ENCODE measurements at regions not wholly inside any gene's neighbourhood (a gene's known extent, or its start where the extent isn't known, plus 50 kb on each side); places are given as distances from the start of the nearest gene placed in this dataset.
"Not testable (repeated sequence)": the region's sequence is repeated elsewhere in the genome, so short reads cannot be mapped to it uniquely, and the experiment has no call there.

GRCh38 chr7:156568258-156568657 lies 72.3 kb upstream of the RNF32 start:
- H3K27ac ChIP-seq, result no peak overlapping the region
- intact Hi-C loops (cut with DNase I), result no loop called here
- no peaks in the 10 kb centered on the region for H3K4me1 ChIP-seq
- H3K27me3 ChIP-seq, result no peaks in the 10 kb centered on the region
- H3K9me3 ChIP-seq, result no peaks in the 10 kb centered on the region
- TF ChIP-seq CTCF (IDR thresholded peaks at IDR 0.05), result no peak
- H3K4me3 ChIP-seq, result no peak overlapping the region
- H3K36me3 ChIP-seq, result no peaks in the 10 kb centered on the region
- no peak for DNase-seq (ENCODE audit: low spot score in 2 of 2)

- TF ChIP-seq CTCF (IDR thresholded peaks at IDR 0.05), result no peak
- intact Hi-C loops (cut with DNase I), result no loop called here
- Histone ChIP-seq H3K4me1 (no peaks in the 10 kb centered on the region), H3K27ac (no peak overlapping the region), H3K9me3 (no peaks in the 10 kb centered on the region), H3K36me3 (no peaks in the 10 kb centered on the region), H3K27me3 (no peaks in the 10 kb centered on the region), H3K4me3 (no peak overlapping the region)
- DNase-seq (ENCODE audit: low spot score in 2 of 2), result no peak
Measured at GRCh38 chr7:156566812-156567549, 73.6 kb upstream of the RNF32 start.

- H3K4me3 ChIP-seq; DNase-seq (ENCODE audit: low spot score in 2 of 2); H3K36me3 ChIP-seq; intact Hi-C loops (cut with DNase I); H3K27ac ChIP-seq; H3K4me1 ChIP-seq; H3K27me3 ChIP-seq; H3K9me3 ChIP-seq: not testable (repeated sequence)
Measured at GRCh38 chr7:156565002-156565401, 75.6 kb upstream of the RNF32 start.

GRCh38 chr7:156560696-156561095 lies 79.9 kb upstream of the RNF32 start:
- Histone ChIP-seq H3K27me3 (no peaks in the 10 kb centered on the region), H3K4me1 (no peaks in the 10 kb centered on the region), H3K36me3 (no peaks in the 10 kb centered on the region), H3K4me3 (no peak overlapping the region), H3K27ac (no peak overlapping the region), H3K9me3 (no peaks in the 10 kb centered on the region)
- TF ChIP-seq CTCF (IDR thresholded peaks at IDR 0.05), result no peak
- DNase-seq (ENCODE audit: low spot score in 2 of 2), result no peak
- intact Hi-C loops (cut with DNase I), result no loop called here

GRCh38 chr7:156560075-156560474 lies 80.5 kb upstream of the RNF32 start:
- Histone ChIP-seq H3K27ac (no peak overlapping the region), H3K27me3 (no peaks in the 10 kb centered on the region), H3K36me3 (no peaks in the 10 kb centered on the region), H3K4me3 (no peak overlapping the region), H3K9me3 (no peaks in the 10 kb centered on the region), H3K4me1 (no peaks in the 10 kb centered on the region)
- intact Hi-C loops (cut with DNase I), result no loop called here
- no peak for DNase-seq (ENCODE audit: low spot score in 2 of 2)
- TF ChIP-seq CTCF (IDR thresholded peaks at IDR 0.05), result no peak

GRCh38 chr7:156559001-156559400 lies 81.6 kb upstream of the RNF32 start:
- Histone ChIP-seq H3K9me3 (no peaks in the 10 kb centered on the region), H3K27me3 (no peaks in the 10 kb centered on the region), H3K4me3 (no peak overlapping the region), H3K36me3 (no peaks in the 10 kb centered on the region), H3K27ac (no peak overlapping the region), H3K4me1 (no peaks in the 10 kb centered on the region)
- no peak for DNase-seq (ENCODE audit: low spot score in 2 of 2)
- intact Hi-C loops (cut with DNase I), result no loop called here
- no peak for TF ChIP-seq CTCF (IDR thresholded peaks at IDR 0.05)
